GM19239 (cell line): ENCODE measurements at regions not wholly inside any gene's neighbourhood (a gene's known extent, or its start where the extent isn't known, plus 50 kb on each side); places are given as distances from the start of the nearest gene placed in this dataset.
"Not testable (repeated sequence)": the region's sequence is repeated elsewhere in the genome, so short reads cannot be mapped to it uniquely, and the experiment has no call there.

Experiments
- DNase-seq: peaks from one replicate; pipeline ENCODE4 v3.0.0; 2011; ENCODE audit warnings: low spot score; ENCODE audit not compliant: insufficient read length
- FAIRE-seq: peaks from 2 replicates; lab custom pipeline; 2011; peaks lifted over from hg19 to GRCh38; lab: Jason Lieb, UNC

DNA sequence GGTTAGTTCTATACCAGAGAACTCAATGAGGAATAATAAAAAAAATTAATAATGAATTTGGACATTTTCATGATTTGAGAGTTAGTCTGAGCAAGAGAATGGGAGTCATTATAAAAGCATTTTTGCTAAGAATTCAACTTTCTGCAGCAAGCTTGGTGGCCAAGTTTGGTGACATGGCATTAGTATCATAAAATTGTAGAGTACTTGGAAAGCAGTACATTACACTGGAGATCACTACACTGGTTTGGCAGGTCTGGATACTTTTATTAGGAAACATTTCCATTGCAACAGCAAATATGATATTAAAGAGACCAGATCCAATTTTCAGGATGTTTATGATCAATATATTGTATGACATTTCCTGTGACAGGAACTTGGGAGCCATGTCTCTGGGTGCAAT is 249.1 kb upstream of the INTU start:
- FAIRE-seq (no peak), DNase-seq (no peak)

DNA sequence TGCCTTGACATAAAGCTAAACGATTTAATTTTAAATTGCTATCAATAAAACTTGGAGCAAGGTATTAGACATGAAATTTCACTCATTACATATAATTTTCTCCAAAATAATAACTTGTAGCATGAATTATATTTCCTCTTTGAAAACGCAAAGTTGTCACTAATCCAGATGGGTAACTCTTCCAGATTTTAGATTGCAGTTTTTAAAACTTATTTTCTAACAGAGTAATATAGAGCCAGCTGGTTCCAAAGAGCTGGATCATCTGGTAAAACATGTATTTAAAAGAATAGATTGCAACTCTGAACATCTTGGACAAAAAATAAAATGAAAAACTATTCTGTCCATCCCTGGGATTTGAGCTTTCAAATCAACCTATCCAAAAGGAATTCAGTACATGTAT is 238.2 kb upstream of the INTU start:
- FAIRE-seq, result no peak

DNA sequence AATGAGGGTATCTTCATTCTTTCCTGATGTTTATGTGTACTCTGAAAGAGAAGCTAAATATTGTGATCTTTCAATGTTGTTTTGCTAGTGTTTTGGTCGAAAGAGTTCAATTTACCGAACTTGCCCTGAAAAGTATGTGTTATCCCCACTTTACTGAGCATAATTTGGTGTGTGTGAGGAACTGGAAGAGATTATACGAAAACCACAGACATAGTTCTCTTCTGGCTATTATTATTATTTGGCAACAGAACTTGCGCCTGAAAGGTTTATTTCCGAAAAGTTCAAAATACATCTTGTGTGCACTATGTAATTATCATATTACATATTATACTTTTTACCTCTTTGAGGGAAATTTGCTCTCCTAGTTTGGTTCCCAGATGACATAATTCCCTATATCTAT is 232.5 kb upstream of the INTU start:
- no peak for FAIRE-seq
- no peak for DNase-seq

More for the DNA sequence above, 238.2 kb upstream of the INTU start:
- DNase-seq, result no peak

DNA sequence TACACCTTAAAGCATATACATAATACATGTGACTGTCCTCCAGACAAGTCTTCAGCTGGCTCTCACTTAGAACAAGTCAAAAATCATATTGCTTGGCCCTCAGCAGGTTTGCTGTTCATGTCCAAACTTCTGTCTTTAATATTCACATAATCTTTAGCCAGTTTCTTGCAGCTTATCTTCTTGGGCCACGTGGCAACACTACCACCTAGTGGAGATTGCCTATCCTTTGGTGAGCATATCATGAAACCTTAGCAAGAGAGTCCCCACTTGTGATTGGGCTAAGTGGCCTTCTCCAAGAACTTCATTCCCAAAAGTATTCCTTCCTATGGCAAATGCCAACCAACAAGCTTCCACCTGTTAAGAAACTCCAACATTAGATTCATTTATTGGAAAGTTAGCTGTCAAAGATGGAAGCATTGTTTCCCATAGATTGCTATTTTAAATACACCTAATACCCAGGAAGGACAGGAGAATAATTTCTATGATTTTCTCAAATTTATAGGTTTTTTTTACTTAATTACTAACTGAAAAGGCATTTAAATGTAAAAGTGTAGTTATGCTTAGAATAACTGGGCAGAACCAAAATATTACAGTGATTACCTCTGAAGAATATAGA is 231.9 kb upstream of the INTU start:
- DNase-seq (peak; percentile 16), FAIRE-seq (no peak)

- no peak for DNase-seq
- FAIRE-seq, result no peak
These were observed 229.2 kb upstream of the INTU start for GRCh38 chr4:127403471-127404084.

DNA sequence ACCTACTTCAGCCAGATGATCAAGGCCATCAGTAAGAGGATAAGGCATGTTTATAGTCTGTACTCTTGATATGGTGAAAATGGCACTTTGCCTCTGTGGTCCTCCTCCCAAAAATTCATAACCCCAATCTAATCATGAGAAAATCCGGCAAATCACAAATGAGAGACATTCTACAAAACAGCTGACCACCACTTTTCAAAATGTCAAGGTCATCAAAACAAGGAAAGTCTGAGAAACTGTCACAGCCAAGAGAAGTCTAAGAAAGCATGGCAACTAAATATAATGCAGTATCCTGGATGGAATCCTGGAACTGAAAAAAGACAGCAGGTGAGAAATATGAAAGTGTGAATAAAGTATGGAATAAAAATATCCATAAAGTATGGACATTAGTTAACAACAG is 226.6 kb upstream of the INTU start:
- FAIRE-seq, result no peak
- no peak for DNase-seq

DNA sequence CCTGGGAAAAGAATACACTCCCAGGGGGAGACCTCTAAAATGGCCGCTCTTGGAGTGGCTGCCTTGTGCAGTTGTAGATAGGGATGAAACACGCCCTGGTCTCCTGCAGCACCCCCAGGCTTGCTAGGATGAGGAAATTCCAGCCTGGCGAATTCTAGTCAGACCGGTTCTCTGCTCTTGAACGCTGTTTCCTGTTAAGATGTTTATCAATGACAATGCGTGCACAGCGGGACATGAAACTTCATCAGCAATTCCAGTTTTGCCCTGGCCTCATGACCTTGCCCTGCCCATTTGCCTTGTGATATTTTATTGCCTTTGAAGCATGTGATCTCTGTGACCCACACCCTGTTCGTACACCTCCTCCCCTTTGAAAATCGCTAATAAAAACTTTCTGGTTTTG is 225.2 kb upstream of the INTU start:
- not testable (repeated sequence) for DNase-seq, FAIRE-seq

DNA sequence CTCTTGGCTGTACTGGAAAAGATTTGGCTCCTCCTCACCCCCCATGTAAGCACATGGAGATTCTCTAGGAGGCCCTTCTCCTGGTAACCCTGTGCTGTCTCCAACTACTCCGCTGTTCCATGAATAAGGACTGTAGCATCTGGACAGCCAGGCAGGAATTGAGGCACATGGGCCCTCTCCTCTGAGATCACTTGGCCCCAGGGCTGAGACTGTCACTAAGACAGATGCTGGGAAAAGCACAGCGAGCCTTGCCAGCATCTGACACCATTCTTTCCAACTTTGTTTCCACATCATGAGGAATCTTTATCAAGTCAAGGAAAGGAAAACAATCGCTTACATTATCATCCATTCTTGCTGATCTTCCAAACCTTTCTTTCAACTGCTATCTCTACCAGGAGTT is 222.6 kb upstream of the INTU start:
- FAIRE-seq, result no peak
- DNase-seq, result no peak

- FAIRE-seq (no peak), DNase-seq (no peak)
These were observed 222.1 kb upstream of the INTU start for GRCh38 chr4:127410644-127411043.

GRCh38 chr4:127414951-127415606 is 217.7 kb upstream of the INTU start:
- DNase-seq, result no peak
- no peak for FAIRE-seq

DNA sequence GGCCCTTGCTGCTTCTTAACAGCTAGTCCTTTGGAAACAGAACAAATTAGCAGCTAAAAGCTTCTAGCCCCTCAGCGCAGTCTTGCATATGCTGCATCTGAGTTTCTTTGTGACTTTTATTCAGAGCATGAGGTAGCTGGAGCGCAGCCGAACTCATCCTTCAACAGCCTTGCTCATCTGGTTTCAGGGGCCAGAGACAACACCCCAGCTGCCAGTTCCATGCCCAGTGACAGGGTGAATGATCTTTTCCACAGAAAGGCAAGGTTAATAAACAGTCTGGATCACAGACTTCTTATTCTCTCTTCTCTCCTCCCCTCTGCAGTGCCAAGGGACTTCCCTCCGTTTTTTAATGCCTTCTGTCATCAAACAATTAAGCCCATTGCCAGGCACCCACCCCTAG is 216.6 kb upstream of the INTU start:
- FAIRE-seq (no peak), DNase-seq (no peak)

- no peak for FAIRE-seq
- no peak for DNase-seq
These were observed 214.7 kb upstream of the INTU start for GRCh38 chr4:127417885-127418535.

GRCh38 chr4:127419431-127419830 is 213.3 kb upstream of the INTU start:
- no peak for FAIRE-seq
- DNase-seq, result no peak

DNA sequence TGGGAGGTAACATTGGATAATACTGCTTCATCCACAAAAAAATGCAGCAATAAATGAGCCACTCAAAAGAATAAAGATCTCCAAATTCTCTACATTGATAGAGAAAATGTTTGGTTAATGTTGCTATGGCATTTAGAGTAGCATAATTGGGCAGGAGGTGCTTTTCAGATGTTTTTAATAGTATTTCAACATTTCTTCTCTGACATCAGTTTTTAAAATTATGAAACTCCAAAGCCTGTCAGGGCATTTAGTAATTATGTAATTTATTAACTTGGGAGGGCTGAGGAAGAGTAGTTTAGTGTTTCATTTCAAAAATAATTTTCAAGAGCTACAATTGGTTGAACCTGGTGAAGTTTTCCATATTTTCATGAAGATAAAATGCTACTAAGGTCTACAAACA is 211.3 kb upstream of the INTU start:
- DNase-seq, result no peak
- no peak for FAIRE-seq

- DNase-seq (no peak), FAIRE-seq (no peak)
These were observed 207.4 kb upstream of the INTU start for GRCh38 chr4:127425202-127425845.

- FAIRE-seq, result no peak
- no peak for DNase-seq
These were observed 206.9 kb upstream of the INTU start for GRCh38 chr4:127425851-127426250.

DNA sequence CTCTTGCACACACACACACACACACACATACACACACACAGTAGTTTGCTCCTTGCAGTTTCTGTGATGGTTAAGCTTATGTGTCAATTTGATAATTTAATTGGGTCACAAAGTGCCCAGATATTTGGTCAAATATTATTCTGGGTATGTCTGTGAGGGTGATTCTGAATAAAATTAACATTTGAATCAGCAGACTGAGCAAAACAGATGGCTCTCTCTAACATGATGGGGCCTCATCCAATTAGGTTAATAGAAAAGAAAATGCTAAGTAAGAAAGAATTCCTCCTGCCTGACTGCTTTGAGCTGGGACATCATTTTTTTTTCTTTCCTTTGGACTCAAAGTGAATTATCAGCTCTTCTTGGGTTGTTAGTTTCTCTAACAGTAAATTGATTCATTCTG is 191.2 kb upstream of the INTU start:
- FAIRE-seq, result no peak

DNA sequence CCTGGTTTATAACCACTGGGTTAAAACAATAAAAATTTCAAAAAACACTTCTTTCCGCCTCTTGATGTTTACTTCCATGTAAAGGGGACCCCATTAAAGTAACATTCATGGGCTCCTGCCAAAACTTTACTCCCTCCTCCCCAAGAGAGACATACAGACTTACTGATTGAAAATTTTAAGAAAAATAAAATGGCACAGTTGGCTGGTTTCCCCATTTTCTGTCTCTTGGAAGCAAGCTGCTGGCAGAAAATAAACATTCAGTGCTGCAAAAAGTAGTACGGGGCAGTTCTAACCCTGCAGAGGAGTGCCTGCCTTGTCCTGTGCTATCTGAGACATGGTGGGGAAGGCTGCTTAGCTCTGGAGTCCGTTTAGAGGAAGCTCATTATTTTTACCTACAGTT is 187.3 kb upstream of the INTU start:
- no peak for FAIRE-seq
- no peak for DNase-seq

More for the DNA sequence above, 191.2 kb upstream of the INTU start:
- no peak for DNase-seq

- no peak for DNase-seq
- FAIRE-seq, result no peak
These were observed 186.3 kb upstream of the INTU start for GRCh38 chr4:127446427-127446885.

DNA sequence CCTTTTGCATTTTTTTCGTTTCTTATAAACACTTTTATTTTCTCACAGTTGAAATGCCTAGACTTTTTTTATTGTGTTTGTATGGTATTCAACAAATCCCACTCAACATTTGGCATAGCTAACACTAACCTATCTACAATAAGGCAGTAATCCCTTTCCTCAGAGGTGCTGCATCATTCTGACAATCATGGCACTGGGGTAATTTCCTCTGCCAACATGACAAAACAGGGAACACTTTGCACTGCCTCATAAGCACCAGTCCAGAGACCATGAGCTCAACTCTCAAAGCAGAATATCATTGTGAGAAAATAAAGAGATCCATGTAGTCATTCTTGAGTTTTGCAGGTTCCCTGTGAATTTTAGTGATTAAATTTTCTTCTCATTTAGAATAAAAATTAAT is 183.8 kb upstream of the INTU start:
- DNase-seq (no peak), FAIRE-seq (no peak)

GRCh38 chr4:127449449-127449848 is 183.3 kb upstream of the INTU start:
- FAIRE-seq (no peak), DNase-seq (no peak)
